ENCODE measurements at regions not wholly inside any gene's neighbourhood (a gene's known extent, or its start where the extent isn't known, plus 50 kb on each side); places are given as distances from the start of the nearest gene placed in this dataset.
"Not testable (repeated sequence)": the region's sequence is repeated elsewhere in the genome, so short reads cannot be mapped to it uniquely, and the experiment has no call there.

DNA sequence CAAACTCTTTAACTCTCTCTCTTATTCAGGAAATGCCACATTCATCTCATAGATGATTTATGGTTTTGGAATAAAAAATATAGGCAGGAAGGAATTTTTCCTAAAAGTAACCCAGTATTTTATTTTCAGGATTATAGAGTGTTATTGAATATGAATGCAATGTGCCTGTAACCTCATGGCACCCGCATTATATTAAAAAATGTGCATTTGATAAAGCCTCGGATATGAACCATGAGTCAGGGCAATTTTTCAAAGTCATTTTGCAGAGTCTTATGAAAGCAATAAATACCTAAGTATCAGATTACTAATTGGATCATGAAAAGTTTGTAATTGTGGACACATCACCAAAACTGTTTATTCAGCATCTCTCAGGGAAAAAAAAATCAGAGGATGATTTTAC lies 573.8 kb downstream of the TSN start:
- TF ChIP-seq POLR2AphosphoS5 (IDR thresholded peaks at IDR 0.05) (no peak), POLR2A (IDR thresholded peaks at IDR 0.05) (no peak), EP300 (IDR thresholded peaks at IDR 0.05) (no peak)
- TF ChIP-seq, protein P1, sequence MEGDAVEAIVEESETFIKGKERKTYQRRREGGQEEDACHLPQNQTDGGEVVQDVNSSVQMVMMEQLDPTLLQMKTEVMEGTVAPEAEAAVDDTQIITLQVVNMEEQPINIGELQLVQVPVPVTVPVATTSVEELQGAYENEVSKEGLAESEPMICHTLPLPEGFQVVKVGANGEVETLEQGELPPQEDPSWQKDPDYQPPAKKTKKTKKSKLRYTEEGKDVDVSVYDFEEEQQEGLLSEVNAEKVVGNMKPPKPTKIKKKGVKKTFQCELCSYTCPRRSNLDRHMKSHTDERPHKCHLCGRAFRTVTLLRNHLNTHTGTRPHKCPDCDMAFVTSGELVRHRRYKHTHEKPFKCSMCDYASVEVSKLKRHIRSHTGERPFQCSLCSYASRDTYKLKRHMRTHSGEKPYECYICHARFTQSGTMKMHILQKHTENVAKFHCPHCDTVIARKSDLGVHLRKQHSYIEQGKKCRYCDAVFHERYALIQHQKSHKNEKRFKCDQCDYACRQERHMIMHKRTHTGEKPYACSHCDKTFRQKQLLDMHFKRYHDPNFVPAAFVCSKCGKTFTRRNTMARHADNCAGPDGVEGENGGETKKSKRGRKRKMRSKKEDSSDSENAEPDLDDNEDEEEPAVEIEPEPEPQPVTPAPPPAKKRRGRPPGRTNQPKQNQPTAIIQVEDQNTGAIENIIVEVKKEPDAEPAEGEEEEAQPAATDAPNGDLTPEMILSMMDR (IDR thresholded peaks at IDR 0.05): no peak
- 76 to 77% methylated on average over 2 of the region's 2 CpGs for WGBS, 2 donors
- H3K9me3 ChIP-seq: no peaks in the 10 kb centered on the region
- no peak for ATAC-seq (ENCODE audit: low FRiP score in 2 of 2)
- DNase-seq: no peak
- no peaks in the 10 kb centered on the region for H3K36me3 ChIP-seq
- H3K4me1 ChIP-seq: no peaks in the 10 kb centered on the region
- no peak overlapping the region for H3K27ac ChIP-seq
- no peaks in the 10 kb centered on the region for H3K27me3 ChIP-seq
- H3K4me3 ChIP-seq: no peak overlapping the region

DNA sequence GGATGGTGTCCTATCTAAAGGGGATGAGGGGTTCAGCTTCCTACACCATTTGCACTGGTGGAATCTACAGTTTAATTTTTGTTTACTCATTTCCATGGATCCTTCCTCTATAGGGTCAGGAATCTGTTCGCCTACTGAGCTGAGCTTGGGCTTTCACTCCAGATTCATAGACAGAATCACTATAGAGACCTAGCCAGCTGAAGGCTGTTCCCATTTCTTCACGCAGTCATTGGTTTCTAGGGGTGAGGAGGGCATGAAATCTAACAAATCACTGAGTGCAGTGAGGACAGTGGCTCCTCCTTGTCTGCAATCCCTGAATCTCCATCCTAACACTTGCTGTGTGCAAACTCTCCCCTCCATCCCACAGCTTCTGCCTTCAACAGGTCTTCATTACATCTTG lies 578.5 kb downstream of the TSN start:
- Histone ChIP-seq H3K4me3 (no peak overlapping the region), H3K9me3 (no peaks in the 10 kb centered on the region), H3K4me1 (no peaks in the 10 kb centered on the region), H3K36me3 (no peaks in the 10 kb centered on the region), H3K27me3 (no peaks in the 10 kb centered on the region), H3K27ac (no peak overlapping the region)
- no peak for TF ChIP-seq POLR2A (IDR thresholded peaks at IDR 0.05)
- TF ChIP-seq EP300 (IDR thresholded peaks at IDR 0.05): no peak
- no peak for TF ChIP-seq POLR2AphosphoS5 (IDR thresholded peaks at IDR 0.05)
- TF ChIP-seq, protein P1 (IDR thresholded peaks at IDR 0.05): no peak
- 83 to 84% methylated on average over 2 of the region's 2 CpGs for WGBS, 2 donors
- ATAC-seq (ENCODE audit: low FRiP score in 2 of 2) (no peak), DNase-seq (no peak)

GRCh38 chr2:122338000-122338399 lies 582.5 kb downstream of the TSN start:
- TF ChIP-seq EP300 (IDR thresholded peaks at IDR 0.05) (no peak), POLR2AphosphoS5 (IDR thresholded peaks at IDR 0.05) (no peak), POLR2A (IDR thresholded peaks at IDR 0.05) (no peak)
- TF ChIP-seq, protein P1 (IDR thresholded peaks at IDR 0.05): no peak
- no peaks in the 10 kb centered on the region for H3K9me3 ChIP-seq
- ATAC-seq (ENCODE audit: low FRiP score in 2 of 2) (no peak), DNase-seq (no peak)
- H3K27ac ChIP-seq: no peak overlapping the region
- no peak overlapping the region for H3K4me3 ChIP-seq
- H3K4me1 ChIP-seq: no peaks in the 10 kb centered on the region
- WGBS, 2 donors: 60 to 68% methylated on average over 5 of the region's 5 CpGs
- H3K36me3 ChIP-seq: no peaks in the 10 kb centered on the region
- H3K27me3 ChIP-seq: no peaks in the 10 kb centered on the region

DNA sequence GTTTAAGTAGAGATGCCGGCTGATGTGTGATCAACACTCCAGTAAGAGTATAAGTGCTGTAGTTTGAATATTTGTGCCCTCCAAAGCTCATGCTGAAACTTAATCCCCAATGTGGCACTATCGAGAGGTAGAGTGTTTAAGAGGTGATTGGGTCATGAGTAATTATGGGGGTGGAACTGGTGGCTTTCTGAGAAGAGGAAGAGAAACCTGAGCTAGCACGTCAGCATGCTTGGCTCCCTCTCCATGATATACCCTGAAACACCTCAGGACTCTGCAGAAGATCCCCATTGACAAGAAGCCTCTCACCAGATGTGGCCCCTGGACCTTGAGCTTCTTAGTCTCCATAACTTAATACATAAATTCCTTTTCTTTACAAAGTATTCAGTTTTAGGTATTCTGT lies 584.8 kb downstream of the TSN start:
- Histone ChIP-seq H3K4me3 (no peak overlapping the region), H3K27me3 (no peaks in the 10 kb centered on the region), H3K27ac (no peak overlapping the region), H3K36me3 (no peaks in the 10 kb centered on the region), H3K4me1 (no peaks in the 10 kb centered on the region), H3K9me3 (no peaks in the 10 kb centered on the region)
- 68 to 74% methylated on average over 3 of the region's 3 CpGs for WGBS, 2 donors
- TF ChIP-seq POLR2AphosphoS5 (IDR thresholded peaks at IDR 0.05) (no peak), POLR2A (IDR thresholded peaks at IDR 0.05) (no peak), EP300 (IDR thresholded peaks at IDR 0.05) (no peak)
- TF ChIP-seq, protein P1 (IDR thresholded peaks at IDR 0.05): no peak
- no peak for DNase-seq
- ATAC-seq (ENCODE audit: low FRiP score in 2 of 2): no peak

- no peaks in the 10 kb centered on the region for H3K27me3 ChIP-seq
- ATAC-seq (ENCODE audit: low FRiP score in 2 of 2) (no peak), DNase-seq (no peak)
- 71 to 78% methylated on average over 5 of the region's 5 CpGs for WGBS, 2 donors
- H3K9me3 ChIP-seq: no peaks in the 10 kb centered on the region
- H3K4me3 ChIP-seq: no peak overlapping the region
- H3K36me3 ChIP-seq: no peaks in the 10 kb centered on the region
- no peaks in the 10 kb centered on the region for H3K4me1 ChIP-seq
- TF ChIP-seq POLR2AphosphoS5 (IDR thresholded peaks at IDR 0.05) (no peak), EP300 (IDR thresholded peaks at IDR 0.05) (no peak), POLR2A (IDR thresholded peaks at IDR 0.05) (no peak)
- TF ChIP-seq, protein P1 (IDR thresholded peaks at IDR 0.05): no peak
- no peak overlapping the region for H3K27ac ChIP-seq
Observed at GRCh38 chr2:122341007-122341406, 585.6 kb downstream of the TSN start.

- WGBS, 2 donors: 84 to 92% methylated on average over 8 of the region's 8 CpGs
- not testable (repeated sequence) for H3K4me3 ChIP-seq; ATAC-seq (ENCODE audit: low FRiP score in 2 of 2); H3K27me3 ChIP-seq; H3K4me1 ChIP-seq; H3K27ac ChIP-seq; DNase-seq; H3K36me3 ChIP-seq; H3K9me3 ChIP-seq
Observed at GRCh38 chr2:122352151-122352550, 596.7 kb downstream of the TSN start.
